Fibroblast of pulmonary artery (primary cell): ENCODE measurements at regions not wholly inside any gene's neighbourhood (a gene's known extent, or its start where the extent isn't known, plus 50 kb on each side); places are given as distances from the start of the nearest gene placed in this dataset.
A peak's percentile ranks its signal among the peaks of the same experiment; 100 is the strongest.

Experiments used
- DNase-seq: peaks from one replicate; pipeline ENCODE4 v3.0.0-alpha.2; 2010; ENCODE audit warnings: low read depth
- H3K4me3 ChIP-seq: replicated peaks from 2 replicates; pipeline ENCODE4 v1.5.1; 2011; ENCODE audit warnings: low read depth, mild to moderate bottlenecking, control low read depth, low read length, moderate library complexity
- TF ChIP-seq, protein P1 (sequence below): IDR thresholded peaks from 2 replicates; pipeline ENCODE4 v1.5.1; 2011; ENCODE audit warnings: mild to moderate bottlenecking, control low read depth, low read length, inconsistent platforms; ENCODE audit errors: missing control alignments

DNA sequence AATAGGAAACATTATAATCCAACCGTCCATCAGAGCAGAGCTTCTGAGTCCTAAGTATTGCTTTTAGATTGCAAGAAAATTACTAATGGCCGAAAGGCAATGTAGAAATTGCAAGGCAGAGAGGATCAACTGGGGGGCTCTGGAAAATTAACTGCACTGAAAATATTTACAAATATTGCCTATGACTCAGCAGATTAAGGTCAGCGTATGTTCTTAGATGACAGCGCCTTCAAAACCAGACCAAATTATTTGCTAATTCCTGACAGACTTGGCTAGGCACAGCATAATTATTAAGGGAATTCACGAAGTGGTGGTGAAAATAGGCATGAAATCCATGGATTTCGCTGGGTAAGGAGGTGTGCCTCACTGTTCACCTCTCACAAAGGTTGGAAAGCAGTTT is 947.7 kb downstream of the TUSC7 start:
- DNase-seq = no peak
- TF ChIP-seq, protein P1, sequence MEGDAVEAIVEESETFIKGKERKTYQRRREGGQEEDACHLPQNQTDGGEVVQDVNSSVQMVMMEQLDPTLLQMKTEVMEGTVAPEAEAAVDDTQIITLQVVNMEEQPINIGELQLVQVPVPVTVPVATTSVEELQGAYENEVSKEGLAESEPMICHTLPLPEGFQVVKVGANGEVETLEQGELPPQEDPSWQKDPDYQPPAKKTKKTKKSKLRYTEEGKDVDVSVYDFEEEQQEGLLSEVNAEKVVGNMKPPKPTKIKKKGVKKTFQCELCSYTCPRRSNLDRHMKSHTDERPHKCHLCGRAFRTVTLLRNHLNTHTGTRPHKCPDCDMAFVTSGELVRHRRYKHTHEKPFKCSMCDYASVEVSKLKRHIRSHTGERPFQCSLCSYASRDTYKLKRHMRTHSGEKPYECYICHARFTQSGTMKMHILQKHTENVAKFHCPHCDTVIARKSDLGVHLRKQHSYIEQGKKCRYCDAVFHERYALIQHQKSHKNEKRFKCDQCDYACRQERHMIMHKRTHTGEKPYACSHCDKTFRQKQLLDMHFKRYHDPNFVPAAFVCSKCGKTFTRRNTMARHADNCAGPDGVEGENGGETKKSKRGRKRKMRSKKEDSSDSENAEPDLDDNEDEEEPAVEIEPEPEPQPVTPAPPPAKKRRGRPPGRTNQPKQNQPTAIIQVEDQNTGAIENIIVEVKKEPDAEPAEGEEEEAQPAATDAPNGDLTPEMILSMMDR = no peak
- H3K4me3 ChIP-seq = no peak overlapping the region

DNA sequence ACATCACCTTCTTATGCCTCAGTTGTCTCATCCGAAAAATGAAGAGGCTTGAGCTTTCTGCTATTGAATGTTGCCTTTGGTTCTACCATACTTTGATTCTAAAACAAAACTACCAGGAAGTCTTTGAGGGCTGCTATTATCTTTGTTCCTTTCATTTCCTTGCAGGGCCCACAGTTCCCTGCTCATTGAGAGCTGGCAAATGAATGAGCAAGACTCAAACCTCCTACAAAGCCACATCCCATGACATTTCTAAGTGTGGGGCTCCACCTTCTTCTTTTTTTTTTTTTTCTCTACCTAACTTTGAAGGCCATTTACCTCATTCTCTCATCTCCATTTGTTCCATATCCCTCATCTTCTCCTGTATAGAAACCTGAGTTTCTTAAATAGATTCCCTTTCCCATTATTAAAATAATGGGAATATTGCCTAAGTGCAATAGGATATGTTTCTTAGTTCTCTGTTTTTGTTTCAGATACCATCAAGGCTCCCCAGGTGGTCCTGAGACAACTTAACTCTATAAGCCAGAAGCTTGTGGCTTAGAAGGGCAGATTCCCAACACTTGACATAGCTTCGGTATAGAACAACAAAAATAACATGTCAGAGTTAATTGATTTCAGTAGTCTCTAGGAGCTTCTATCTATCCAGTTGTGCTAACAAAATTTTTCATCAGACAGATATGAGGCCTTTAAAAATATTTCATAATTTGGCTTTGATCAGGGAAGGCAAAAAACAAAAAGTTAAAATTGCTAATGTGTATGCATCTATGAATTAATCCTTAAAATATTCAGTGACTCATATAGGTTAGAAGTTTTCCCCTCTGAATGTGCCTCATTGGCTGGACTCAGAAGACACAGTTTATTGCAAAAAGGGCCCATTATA is 951.6 kb downstream of the TUSC7 start:
- no peak overlapping the region for H3K4me3 ChIP-seq
- TF ChIP-seq, protein P1 = no peak
- DNase-seq = peak; percentile 23

DNA sequence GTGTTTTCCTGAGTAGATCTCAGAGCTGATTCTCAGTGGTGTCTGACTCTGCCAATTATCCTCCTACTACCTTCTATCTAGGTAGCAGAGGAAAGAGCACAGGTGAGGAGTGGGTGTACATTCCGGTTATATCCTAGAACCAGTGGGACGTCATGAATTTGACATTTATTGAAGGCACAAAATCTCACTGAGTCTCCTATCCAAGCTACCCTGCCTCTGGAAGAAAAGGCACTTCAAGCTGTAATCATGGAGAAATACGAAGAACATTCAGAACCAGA is 952.2 kb downstream of the TUSC7 start:
- no peak overlapping the region for H3K4me3 ChIP-seq
- DNase-seq = no peak
- TF ChIP-seq, protein P1 = no peak

DNA sequence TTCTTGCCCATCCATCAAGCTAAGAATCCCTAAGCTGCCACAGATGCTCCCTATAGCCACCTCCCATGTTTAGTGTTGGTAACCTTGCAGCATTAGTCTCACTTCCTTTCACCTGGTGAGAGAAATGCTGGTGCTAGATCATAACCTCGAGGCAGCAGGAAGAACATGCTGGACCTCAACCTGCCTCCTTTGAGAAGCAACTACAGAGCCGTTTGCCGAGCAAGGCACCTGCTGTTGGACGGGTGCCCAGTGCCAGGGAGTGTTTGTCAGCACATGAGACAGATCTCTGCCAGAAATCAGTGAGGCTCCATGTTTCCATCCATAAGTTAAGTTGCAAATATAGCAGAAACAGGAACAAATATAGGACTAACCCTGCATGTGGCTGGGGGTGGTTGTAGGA is 955.7 kb downstream of the TUSC7 start:
- DNase-seq = no peak

DNA sequence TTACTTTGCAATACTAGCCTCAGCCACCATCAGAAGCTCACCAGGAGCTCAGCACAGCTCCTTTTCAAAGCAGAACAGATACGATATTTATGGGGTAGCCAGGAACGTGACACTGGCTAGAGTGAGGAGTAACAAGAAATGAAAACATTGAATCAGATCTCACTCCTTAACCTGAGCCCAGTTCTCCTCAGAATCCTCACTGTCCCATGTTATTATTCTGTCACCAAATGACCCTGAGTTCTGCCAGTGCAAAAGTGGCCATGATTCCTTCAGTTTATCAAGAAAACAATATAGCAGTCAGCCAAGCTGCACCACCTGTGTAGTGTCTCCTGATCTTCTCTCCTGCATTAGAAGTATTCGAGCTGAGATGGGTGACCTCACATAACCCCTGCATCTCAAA is 956.7 kb downstream of the TUSC7 start:
- DNase-seq = no peak
- H3K4me3 ChIP-seq = no peak overlapping the region
- TF ChIP-seq, protein P1 = no peak

More for the DNA sequence above, 955.7 kb downstream of the TUSC7 start:
- TF ChIP-seq, protein P1 = no peak
- no peak overlapping the region for H3K4me3 ChIP-seq

DNA sequence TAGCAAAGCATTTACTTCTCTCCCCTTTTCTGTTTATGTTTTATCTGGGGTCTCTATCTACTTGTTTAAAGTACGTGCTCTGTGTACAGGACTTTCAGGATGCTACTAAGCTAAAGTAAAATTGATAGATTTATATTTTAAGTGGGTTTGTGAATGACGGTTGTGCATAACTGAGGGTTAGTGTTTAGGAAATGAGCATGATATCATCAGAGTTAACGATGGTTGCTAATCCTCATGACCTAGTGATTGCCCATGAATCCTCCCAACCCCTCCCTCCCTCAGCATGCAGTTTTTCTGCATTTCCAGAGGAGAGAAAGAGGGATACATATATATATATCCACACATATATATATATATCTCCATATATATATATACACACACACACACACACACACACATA is 957.2 kb downstream of the TUSC7 start:
- TF ChIP-seq, protein P1 = no peak
- no peak for DNase-seq
- no peak overlapping the region for H3K4me3 ChIP-seq

DNA sequence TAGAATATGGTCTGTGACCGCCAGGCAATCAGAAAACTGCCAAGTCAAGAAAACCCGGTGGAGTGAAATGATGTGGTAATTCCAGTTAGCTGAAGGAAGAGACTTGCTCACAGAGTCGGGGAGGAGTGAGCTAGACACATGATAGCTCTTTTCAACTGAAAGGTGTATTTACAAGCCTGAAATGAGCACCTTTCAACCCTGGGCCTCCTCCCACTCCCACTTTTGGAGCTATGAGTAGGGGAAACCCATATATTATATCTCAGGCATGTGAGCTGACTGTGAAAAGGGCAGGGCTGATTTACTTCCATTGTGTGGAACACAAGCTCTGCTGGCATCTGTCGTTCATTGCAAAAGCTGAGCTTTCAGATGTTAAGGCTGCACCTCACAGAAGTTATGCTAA is 960.2 kb downstream of the TUSC7 start:
- DNase-seq = no peak
- no peak overlapping the region for H3K4me3 ChIP-seq
- TF ChIP-seq, protein P1 = no peak
